GM13976 (cell line): ENCODE measurements at regions not wholly inside any gene's neighbourhood (a gene's known extent, or its start where the extent isn't known, plus 50 kb on each side); places are given as distances from the start of the nearest gene placed in this dataset.
"Not testable (repeated sequence)": the region's sequence is repeated elsewhere in the genome, so short reads cannot be mapped to it uniquely, and the experiment has no call there.

Experiments used
- DNase-seq: peaks from one replicate; pipeline ENCODE4 v3.0.0; 2012; ENCODE audit warnings: low spot score
- in situ Hi-C: fragments of 300-500 bp; cut with MboI; formaldehyde crosslinking; loops from one replicate; pipeline ENCODE4 v1.12.0; 2022; ENCODE audit warnings: low sequenced_read_pairs, mixed read lengths, inconsistent platforms; ENCODE audit not compliant: unreplicated experiment
- TF ChIP-seq, protein P1 (sequence below): IDR thresholded peaks from 2 replicates; pipeline ENCODE4 v1.5.1; 2012; ENCODE audit warnings: borderline replicate concordance, mild to moderate bottlenecking; ENCODE audit not compliant: insufficient read depth; ENCODE audit errors: extremely low read depth, missing control alignments, control extremely low read depth

DNA sequence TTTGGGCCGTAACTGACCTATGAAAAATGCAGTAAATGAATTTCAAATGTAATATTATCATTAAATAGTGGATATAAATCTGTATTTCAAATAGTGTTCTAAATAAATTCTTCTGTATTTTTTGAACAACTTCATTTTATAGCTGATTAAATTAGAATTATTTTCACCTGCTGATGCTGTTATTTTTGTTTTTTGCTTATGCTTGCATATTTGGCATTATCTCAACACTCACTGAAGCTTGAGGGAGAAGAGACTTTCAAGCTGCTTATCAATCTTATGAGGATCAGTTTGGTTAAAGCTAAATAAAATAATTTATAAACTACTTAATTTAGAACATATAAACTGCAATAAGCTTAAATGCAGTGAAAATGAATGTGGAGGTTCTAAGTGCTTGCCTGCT, 251.3 kb upstream of the PCDH9 start:
- DNase-seq = no peak
- TF ChIP-seq, protein P1, sequence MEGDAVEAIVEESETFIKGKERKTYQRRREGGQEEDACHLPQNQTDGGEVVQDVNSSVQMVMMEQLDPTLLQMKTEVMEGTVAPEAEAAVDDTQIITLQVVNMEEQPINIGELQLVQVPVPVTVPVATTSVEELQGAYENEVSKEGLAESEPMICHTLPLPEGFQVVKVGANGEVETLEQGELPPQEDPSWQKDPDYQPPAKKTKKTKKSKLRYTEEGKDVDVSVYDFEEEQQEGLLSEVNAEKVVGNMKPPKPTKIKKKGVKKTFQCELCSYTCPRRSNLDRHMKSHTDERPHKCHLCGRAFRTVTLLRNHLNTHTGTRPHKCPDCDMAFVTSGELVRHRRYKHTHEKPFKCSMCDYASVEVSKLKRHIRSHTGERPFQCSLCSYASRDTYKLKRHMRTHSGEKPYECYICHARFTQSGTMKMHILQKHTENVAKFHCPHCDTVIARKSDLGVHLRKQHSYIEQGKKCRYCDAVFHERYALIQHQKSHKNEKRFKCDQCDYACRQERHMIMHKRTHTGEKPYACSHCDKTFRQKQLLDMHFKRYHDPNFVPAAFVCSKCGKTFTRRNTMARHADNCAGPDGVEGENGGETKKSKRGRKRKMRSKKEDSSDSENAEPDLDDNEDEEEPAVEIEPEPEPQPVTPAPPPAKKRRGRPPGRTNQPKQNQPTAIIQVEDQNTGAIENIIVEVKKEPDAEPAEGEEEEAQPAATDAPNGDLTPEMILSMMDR = no peak
- in situ Hi-C loops = no loop called here

DNA sequence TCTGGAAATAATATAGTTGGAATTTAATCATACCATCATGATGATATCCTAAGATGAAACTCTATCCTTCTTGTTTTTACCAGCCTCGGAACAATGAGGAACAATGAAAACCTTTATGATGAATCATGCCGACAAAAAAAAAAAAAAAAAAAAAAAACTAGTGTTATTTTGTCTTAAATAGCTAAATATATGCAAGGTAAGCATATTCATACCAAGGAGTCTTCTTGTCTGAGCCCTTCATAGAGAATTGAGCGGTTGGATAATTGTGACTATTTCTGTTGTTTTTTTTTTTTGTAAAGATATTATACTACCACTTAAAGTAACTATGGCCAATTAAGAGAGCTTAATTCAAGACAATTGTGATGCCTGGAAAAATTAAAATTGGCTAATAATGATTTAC, 244.0 kb upstream of the PCDH9 start:
- TF ChIP-seq, protein P1 = no peak
- in situ Hi-C loops = no loop called here
- DNase-seq = no peak

DNA sequence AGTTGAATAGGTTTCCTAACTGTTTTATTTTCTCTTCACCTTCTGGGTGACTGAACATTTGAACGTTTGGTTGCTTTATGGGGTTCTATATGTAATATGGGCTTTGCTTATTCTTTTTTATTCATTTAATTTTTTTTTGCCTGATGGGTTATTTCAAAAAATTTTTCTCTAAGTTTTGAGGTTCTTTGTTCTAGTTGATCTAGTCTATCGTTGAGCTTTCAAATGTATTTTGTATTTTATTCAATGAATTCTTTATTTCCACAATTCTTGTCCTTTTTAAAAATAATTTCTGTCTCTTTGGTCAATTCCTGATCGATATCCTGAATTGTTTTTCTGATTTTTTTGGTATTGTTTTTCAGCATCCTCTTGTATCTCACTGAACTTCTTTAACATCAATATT, 239.5 kb upstream of the PCDH9 start:
- in situ Hi-C loops = no loop called here
- DNase-seq = no peak
- TF ChIP-seq, protein P1 = no peak

DNA sequence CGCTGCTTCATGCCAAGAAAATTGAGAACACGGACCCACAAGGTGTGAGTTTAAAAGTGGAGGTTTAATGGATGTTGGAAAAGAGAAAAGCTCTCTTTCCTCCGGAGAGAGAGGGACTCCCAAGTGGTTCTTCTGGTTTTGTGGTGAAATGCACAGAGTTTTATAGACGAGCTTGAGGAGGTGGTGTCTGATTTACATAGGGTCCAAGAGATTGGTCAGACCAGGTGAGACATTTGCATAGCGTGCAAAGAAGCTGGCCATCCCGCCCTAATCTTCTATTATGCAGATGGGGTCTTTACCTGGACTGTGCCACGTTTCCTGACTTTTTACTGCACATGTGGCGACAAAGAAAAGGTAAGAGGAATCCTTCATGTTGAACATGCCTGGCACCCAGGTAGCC, 236.4 kb upstream of the PCDH9 start:
- TF ChIP-seq, protein P1 = no peak
- in situ Hi-C loops = no loop called here
- no peak for DNase-seq

DNA sequence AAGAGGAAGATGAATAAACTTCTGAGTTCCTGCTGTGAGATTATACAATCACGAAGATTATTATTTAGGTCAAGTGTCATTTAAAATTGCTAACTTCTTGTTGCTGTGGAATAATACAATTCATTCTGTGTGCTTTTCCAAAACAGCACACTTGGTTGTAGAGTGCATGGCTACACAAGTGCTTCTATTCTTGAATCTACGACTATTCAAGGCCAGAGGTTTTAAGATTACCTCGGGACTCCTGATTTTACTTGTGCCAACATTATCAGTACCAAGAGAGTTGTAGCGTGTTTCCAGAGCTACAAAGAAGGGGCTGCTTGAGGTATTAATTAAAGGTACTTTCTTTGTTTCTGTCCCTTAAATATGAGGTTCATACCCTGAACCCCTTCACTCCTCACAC, 234.0 kb upstream of the PCDH9 start:
- TF ChIP-seq, protein P1 = no peak
- no peak for DNase-seq
- in situ Hi-C loops = no loop called here

DNA sequence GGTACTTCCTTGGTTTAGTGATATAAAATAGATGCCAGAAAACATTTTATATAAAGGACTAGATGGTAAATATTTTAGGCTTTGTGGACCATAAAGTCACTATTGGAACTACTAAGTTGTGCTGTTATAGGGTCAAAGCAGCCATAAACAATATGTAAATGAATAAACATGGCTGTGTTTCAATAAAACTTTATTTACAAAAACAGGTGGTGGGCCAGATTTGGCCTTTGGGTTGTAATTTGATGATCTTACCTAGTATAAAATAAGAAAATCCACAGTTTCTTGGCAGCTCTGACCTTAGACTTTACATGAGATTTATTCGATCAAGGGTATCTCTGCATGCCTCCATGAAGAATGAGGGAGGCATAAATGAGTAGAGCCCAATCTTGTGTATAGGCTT, 232.0 kb upstream of the PCDH9 start:
- no peak for DNase-seq
- TF ChIP-seq, protein P1 = no peak
- in situ Hi-C loops = no loop called here

DNA sequence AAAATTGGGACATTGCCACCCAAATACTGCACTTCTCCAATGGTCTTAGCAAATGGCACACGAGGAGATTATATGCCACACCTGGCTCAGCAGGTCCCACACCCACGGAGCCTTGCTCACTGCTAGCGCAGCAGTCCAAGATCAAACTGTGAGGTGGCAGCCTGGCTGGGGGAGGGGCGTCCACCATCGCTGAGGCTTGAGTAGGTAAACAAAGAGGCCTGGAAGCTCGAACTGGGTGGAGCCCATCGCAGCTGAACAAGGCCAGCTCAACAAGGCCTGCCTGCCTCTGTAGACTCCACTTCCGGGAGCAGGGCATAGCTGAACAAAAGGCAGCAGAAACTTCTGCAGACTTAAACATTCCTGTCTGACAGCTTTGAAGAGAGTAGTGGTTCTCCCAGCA, 222.4 kb upstream of the PCDH9 start:
- in situ Hi-C loops = not testable (repeated sequence)

More for the DNA sequence above, 222.4 kb upstream of the PCDH9 start:
- not testable (repeated sequence) for DNase-seq
